AG10803 (cell line): ENCODE measurements at regions not wholly inside any gene's neighbourhood (a gene's known extent, or its start where the extent isn't known, plus 50 kb on each side); places are given as distances from the start of the nearest gene placed in this dataset.
"Not testable (repeated sequence)": the region's sequence is repeated elsewhere in the genome, so short reads cannot be mapped to it uniquely, and the experiment has no call there.

Source experiments
- DNase-seq: peaks from one replicate; pipeline ENCODE4 v3.0.0; 2010; ENCODE audit warnings: low read depth
- H3K4me3 ChIP-seq: 2 replicates; pipeline ENCODE4 v1.5.1; 2011; ENCODE audit warnings: mild to moderate bottlenecking, low read length, control low read depth
- CTCF ChIP-seq: conservative IDR thresholded peaks from 2 replicates; pipeline ENCODE4 v1.5.1; 2011; ENCODE audit warnings: mild to moderate bottlenecking, low read length, control low read depth, inconsistent platforms

GRCh38 chr9:97179616-97180015, 127.8 kb upstream of the CCDC180 start:
- H3K4me3 ChIP-seq: no peak overlapping the region
- no peak for TF ChIP-seq CTCF
- no peak for DNase-seq

- H3K4me3 ChIP-seq: no peak overlapping the region
- no peak for DNase-seq
- TF ChIP-seq CTCF: no peak
Observed at GRCh38 chr9:97176206-97176605, 131.3 kb upstream of the CCDC180 start.

- not testable (repeated sequence) for H3K4me3 ChIP-seq, DNase-seq
Observed at GRCh38 chr9:97168174-97168573, 129.2 kb upstream of the CTSV start.

- not testable (repeated sequence) for H3K4me3 ChIP-seq, DNase-seq
Observed at GRCh38 chr9:97166496-97167138, 127.7 kb upstream of the CTSV start.

GRCh38 chr9:97160255-97160654, 121.3 kb upstream of the CTSV start:
- no peak for DNase-seq
- no peak overlapping the region for H3K4me3 ChIP-seq
- no peak for TF ChIP-seq CTCF

- DNase-seq, H3K4me3 ChIP-seq: not testable (repeated sequence)
Observed at GRCh38 chr9:97158722-97159121, 119.8 kb upstream of the CTSV start.

- not testable (repeated sequence) for H3K4me3 ChIP-seq, DNase-seq
Observed at GRCh38 chr9:97155441-97155840, 116.5 kb upstream of the CTSV start.

- no peak for DNase-seq
- no peak overlapping the region for H3K4me3 ChIP-seq
- TF ChIP-seq CTCF: no peak
Observed at GRCh38 chr9:97153967-97154366, 115.0 kb upstream of the CTSV start.

- not testable (repeated sequence) for DNase-seq
Observed at GRCh38 chr9:97153160-97153559, 114.2 kb upstream of the CTSV start.

GRCh38 chr9:97150471-97150870, 111.5 kb upstream of the CTSV start:
- DNase-seq: not testable (repeated sequence)

More at GRCh38 chr9:97153160-97153559, 114.2 kb upstream of the CTSV start:
- not testable (repeated sequence) for H3K4me3 ChIP-seq

GRCh38 chr9:97148428-97148827, 109.5 kb upstream of the CTSV start:
- DNase-seq, H3K4me3 ChIP-seq: not testable (repeated sequence)

More at GRCh38 chr9:97150471-97150870, 111.5 kb upstream of the CTSV start:
- H3K4me3 ChIP-seq: not testable (repeated sequence)

- not testable (repeated sequence) for DNase-seq, H3K4me3 ChIP-seq
Observed at GRCh38 chr9:97145680-97146079, 106.7 kb upstream of the CTSV start.
